ENCODE measurements at regions not wholly inside any gene's neighbourhood (a gene's known extent, or its start where the extent isn't known, plus 50 kb on each side); places are given as distances from the start of the nearest gene placed in this dataset.
A peak's percentile ranks its signal among the peaks of the same experiment; 100 is the strongest.

DNA sequence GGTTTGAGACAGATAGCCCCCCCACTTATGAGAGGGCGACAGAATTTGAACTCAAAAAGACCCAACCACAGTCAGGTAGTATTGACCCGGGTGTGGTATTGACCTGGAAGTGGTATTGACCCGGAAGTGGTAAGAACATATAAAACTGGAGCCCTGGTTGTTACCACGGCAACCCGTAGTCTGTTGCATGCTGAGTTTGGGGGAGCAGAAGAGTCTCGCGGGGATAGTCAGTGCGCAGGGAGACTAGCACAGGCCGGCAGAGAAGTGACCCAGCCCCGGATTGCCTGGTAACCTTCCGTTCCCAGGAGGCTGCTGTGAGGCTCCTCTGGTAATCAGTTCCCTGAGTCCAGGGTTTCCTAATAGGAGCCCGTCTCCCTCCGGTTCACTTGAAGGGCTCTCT, 96.2 kb downstream of the SNX5 start:
- peaks cover 30% of the 10 kb centered on the region for H3K4me1 Mint-ChIP-seq
- Histone ChIP-seq H3K27ac (ENCODE audit: low read length in 2 of 2) (no peak overlapping the region), H3K9me3 (ENCODE audit: control extremely low read depth in 1 of 3, control insufficient read depth in 2 of 3, insufficient read depth in 1 of 3, low read length in 2 of 3) (no peaks in the 10 kb centered on the region), H3K79me2 (ENCODE audit: control insufficient read depth, insufficient read depth, low read length) (no peaks in the 10 kb centered on the region), H3K9ac (ENCODE audit: low read length) (no peak overlapping the region), H3K4me1 (ENCODE audit: control insufficient read depth in 2 of 2, insufficient read depth in 2 of 2, low read length in 2 of 2) (peaks cover 37 to 42% of the 10 kb centered on the region in 2 donors), H2AFZ (ENCODE audit: insufficient read depth, low read depth, low read length, poor library complexity, severe bottlenecking) (no peak overlapping the region), H3K4me3 (ENCODE audit: control extremely low read depth in 1 of 5, extremely low read depth in 1 of 5, insufficient read depth in 1 of 5, low read depth in 2 of 5, low read length in 4 of 5) (no peak overlapping the region), H4K20me1 (ENCODE audit: control insufficient read depth, insufficient read depth, low read length, poor library complexity, severe bottlenecking) (no peaks in the 10 kb centered on the region), H3K27me3 (replicated peaks in 1 of 4; ENCODE audit: control extremely low read depth in 1 of 4, control insufficient read depth in 3 of 4, insufficient read depth in 4 of 4, low read length in 3 of 4) (no peaks in the 10 kb centered on the region), H3K36me3 (replicated peaks in 1 of 2; ENCODE audit: control extremely low read depth in 1 of 2, control insufficient read depth in 1 of 2, extremely low read depth in 1 of 2, insufficient read depth in 2 of 2, low read length in 1 of 2) (no peaks in the 10 kb centered on the region), H3K4me2 (replicated peaks; ENCODE audit: low read depth, low read length, poor library complexity, severe bottlenecking) (no peak overlapping the region)
- no peak overlapping the region for H3K4me3 Mint-ChIP-seq
- intact Hi-C loops (cut with micrococcal nuclease), result no loop called here
- 70% methylated on average over 12 of the region's 13 CpGs for WGBS (ENCODE audit: insufficient coverage)
- no peak for DNase-seq
- no peak for TF ChIP-seq EZH2 (IDR thresholded peaks at IDR 0.05; ENCODE audit: borderline replicate concordance, insufficient read depth, low read depth, low read length, poor library complexity, severe bottlenecking)
- POLR2A ChIA-PET, result no interaction called here
- ATAC-seq (ENCODE audit: low read depth), result no peak
- no peaks in the 10 kb centered on the region for H3K9me3 Mint-ChIP-seq (ENCODE audit: insufficient read depth)
- CTCF ChIA-PET, result interaction anchor here (0.7 kb wide), 1 partner anchor 88 kb away, joined by 5 read pairs; no protein-coding TSS in a partner anchor
- H3K27me3 Mint-ChIP-seq, result peaks cover 20% of the 10 kb centered on the region
- no peak overlapping the region for H3K27ac Mint-ChIP-seq

DNA sequence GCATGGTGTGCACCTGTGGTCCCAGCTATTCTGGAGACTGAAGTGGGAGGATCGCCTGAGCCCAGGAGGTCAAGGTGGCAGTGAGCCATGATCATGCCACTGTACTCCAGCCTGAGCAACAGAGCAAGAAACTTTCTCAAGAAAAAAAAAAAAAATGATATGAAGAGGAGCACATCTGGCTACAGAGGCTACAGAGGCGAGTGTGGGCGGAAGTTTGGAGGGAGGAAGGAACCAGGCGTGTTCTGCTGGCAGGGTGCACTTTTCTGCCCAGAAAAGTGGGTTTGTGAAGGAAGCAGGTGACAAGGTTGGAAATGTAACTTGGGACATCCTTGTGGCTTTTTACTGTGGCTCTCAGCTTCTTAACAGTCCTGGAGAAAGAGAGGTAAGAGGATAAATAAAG, 96.7 kb downstream of the SNX5 start:
- no peaks in the 10 kb centered on the region for H4K20me1 ChIP-seq (ENCODE audit: control insufficient read depth, insufficient read depth, low read length, poor library complexity, severe bottlenecking)
- intact Hi-C loops (cut with micrococcal nuclease), result no loop called here
- Mint-ChIP-seq H3K4me3 (no peak overlapping the region), H3K9me3 (ENCODE audit: insufficient read depth) (no peaks in the 10 kb centered on the region), H3K27ac (peak overlapping the region; percentile 66), H3K27me3 (peaks cover 24% of the 10 kb centered on the region), H3K4me1 (peaks cover 24% of the 10 kb centered on the region)
- H3K4me3 ChIP-seq (ENCODE audit: control extremely low read depth in 1 of 5, extremely low read depth in 1 of 5, insufficient read depth in 1 of 5, low read depth in 2 of 5, low read length in 4 of 5), result no peak overlapping the region
- CTCF ChIA-PET, result interaction anchor here (0.7 kb wide), 1 partner anchor 87 kb away, joined by 5 read pairs; no protein-coding TSS in a partner anchor
- peak overlapping the region; percentile 7 for H3K4me2 ChIP-seq (replicated peaks; ENCODE audit: low read depth, low read length, poor library complexity, severe bottlenecking)
- no peak overlapping the region for H3K9ac ChIP-seq (ENCODE audit: low read length)
- H3K36me3 ChIP-seq (replicated peaks in 1 of 2; ENCODE audit: control extremely low read depth in 1 of 2, control insufficient read depth in 1 of 2, extremely low read depth in 1 of 2, insufficient read depth in 2 of 2, low read length in 1 of 2), result no peaks in the 10 kb centered on the region
- peaks cover 31 to 36% of the 10 kb centered on the region in 2 donors for H3K4me1 ChIP-seq (ENCODE audit: control insufficient read depth in 2 of 2, insufficient read depth in 2 of 2, low read length in 2 of 2)
- no peaks in the 10 kb centered on the region for H3K9me3 ChIP-seq (ENCODE audit: control extremely low read depth in 1 of 3, control insufficient read depth in 2 of 3, insufficient read depth in 1 of 3, low read length in 2 of 3)
- POLR2A ChIA-PET, result interaction anchor here (0.7 kb wide), 2 partner anchors 53 to 376 kb away, joined by 3 to 4 read pairs; no protein-coding TSS in a partner anchor
- no peak overlapping the region for H2AFZ ChIP-seq (ENCODE audit: insufficient read depth, low read depth, low read length, poor library complexity, severe bottlenecking)
- peaks cover 0 to 3% (median 0%) of the 10 kb centered on the region in 4 experiments for H3K27me3 ChIP-seq (replicated peaks in 1 of 4; ENCODE audit: control extremely low read depth in 1 of 4, control insufficient read depth in 3 of 4, insufficient read depth in 4 of 4, low read length in 3 of 4)
- no peak overlapping the region for H3K27ac ChIP-seq (ENCODE audit: low read length in 2 of 2)
- no peak for TF ChIP-seq EZH2 (IDR thresholded peaks at IDR 0.05; ENCODE audit: borderline replicate concordance, insufficient read depth, low read depth, low read length, poor library complexity, severe bottlenecking)
- TF ChIP-seq, protein P1, sequence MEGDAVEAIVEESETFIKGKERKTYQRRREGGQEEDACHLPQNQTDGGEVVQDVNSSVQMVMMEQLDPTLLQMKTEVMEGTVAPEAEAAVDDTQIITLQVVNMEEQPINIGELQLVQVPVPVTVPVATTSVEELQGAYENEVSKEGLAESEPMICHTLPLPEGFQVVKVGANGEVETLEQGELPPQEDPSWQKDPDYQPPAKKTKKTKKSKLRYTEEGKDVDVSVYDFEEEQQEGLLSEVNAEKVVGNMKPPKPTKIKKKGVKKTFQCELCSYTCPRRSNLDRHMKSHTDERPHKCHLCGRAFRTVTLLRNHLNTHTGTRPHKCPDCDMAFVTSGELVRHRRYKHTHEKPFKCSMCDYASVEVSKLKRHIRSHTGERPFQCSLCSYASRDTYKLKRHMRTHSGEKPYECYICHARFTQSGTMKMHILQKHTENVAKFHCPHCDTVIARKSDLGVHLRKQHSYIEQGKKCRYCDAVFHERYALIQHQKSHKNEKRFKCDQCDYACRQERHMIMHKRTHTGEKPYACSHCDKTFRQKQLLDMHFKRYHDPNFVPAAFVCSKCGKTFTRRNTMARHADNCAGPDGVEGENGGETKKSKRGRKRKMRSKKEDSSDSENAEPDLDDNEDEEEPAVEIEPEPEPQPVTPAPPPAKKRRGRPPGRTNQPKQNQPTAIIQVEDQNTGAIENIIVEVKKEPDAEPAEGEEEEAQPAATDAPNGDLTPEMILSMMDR (IDR thresholded peaks at IDR 0.05), result no peak
- no peak for DNase-seq
- no peaks in the 10 kb centered on the region for H3K79me2 ChIP-seq (ENCODE audit: control insufficient read depth, insufficient read depth, low read length)
- no peak for ATAC-seq (ENCODE audit: low read depth)
- WGBS (ENCODE audit: insufficient coverage), result 4% methylated on average over 4 of the region's 4 CpGs
